Sigmoid colon (tissue), 6 donors: ENCODE measurements at regions not wholly inside any gene's neighbourhood (a gene's known extent, or its start where the extent isn't known, plus 50 kb on each side); places are given as distances from the start of the nearest gene placed in this dataset.

Experiments used
- DNase-seq: peaks from one replicate; pipeline ENCODE4 v3.0.0-alpha.2; 2019
- H3K27ac ChIP-seq, 4 donors: fragments of 200-600 bp; sonication (generic); one replicate each; pipeline ENCODE4 v1.5.1; 2016 to 2019; ENCODE audit warnings: mild to moderate bottlenecking in 1 of 4
- H3K27me3 ChIP-seq, 3 donors: fragments of 200-600 bp; sonication (generic); one replicate each; pipeline ENCODE4 v1.5.1; 2019; ENCODE audit warnings: mild to moderate bottlenecking in 1 of 3
- H3K36me3 ChIP-seq, 4 donors: fragments of 200-600 bp; sonication (generic); one replicate each; pipeline ENCODE4 v1.5.1; 2016 to 2019
- H3K4me1 ChIP-seq, 4 donors: fragments of 200-600 bp; sonication (generic); one replicate each; pipeline ENCODE4 v1.5.1; 2017 to 2019
- H3K4me3 ChIP-seq, 4 donors: fragments of 200-600 bp; sonication (generic); one replicate each; pipeline ENCODE4 v1.5.1; 2017 to 2019; ENCODE audit warnings: mild to moderate bottlenecking in 2 of 4, moderate library complexity in 1 of 4
- H3K9me3 ChIP-seq, 4 donors: fragments of 200-600 bp in 3 of 4; sonication (generic) in 3 of 4; one replicate each; pipeline versions ENCODE4 v1.5.1 to v1.6.1; 2013 to 2019
- CTCF ChIP-seq, 4 experiments: fragments of 450-650 bp in 3 of 4; fragments of 200-600 bp in 1 of 4; IDR thresholded peaks; one replicate each; pipeline ENCODE4 v1.5.1; 2016 to 2019; ENCODE audit warnings: antibody characterized with exemption in 4 of 4, mild to moderate bottlenecking in 3 of 4, moderate library complexity in 2 of 4
- EP300 ChIP-seq, 4 donors: sonication (generic); formaldehyde crosslinking; IDR thresholded peaks; one replicate each; pipeline ENCODE4 v1.6.1; 2017; ENCODE audit warnings: antibody characterized with exemption in 4 of 4
- POLR2A ChIP-seq, 2 donors: fragments of 450-650 bp; IDR thresholded peaks; one replicate each; pipeline ENCODE4 v1.6.1; 2016; ENCODE audit warnings: antibody characterized with exemption in 2 of 2, mild to moderate bottlenecking in 2 of 2, moderate library complexity in 2 of 2
- POLR2AphosphoS5 ChIP-seq, 4 donors: sonication (generic); formaldehyde crosslinking; IDR thresholded peaks; one replicate each; pipeline ENCODE4 v1.6.1; 2017; ENCODE audit warnings: antibody characterized with exemption in 4 of 4
- WGBS, 2 donors: extraction: QIAGEN DNeasy Blood & Tissue Kit; methylation state at CpG; one replicate each; pipeline ENCODE4 v1.1.7; 2013; 5-methylcytosine and 5-hydroxymethylcytosine counted together
- intact Hi-C: fragments of 100-400 bp; cut with DNase I; formaldehyde crosslinking; loops from one replicate; pipeline ENCODE4 v1.15.1; 2023
- donor health status: healthy with polysubstance abuse.
- donor health status: healthy.

- no peak for DNase-seq
- no peaks in the 10 kb centered on the region for H3K9me3 ChIP-seq
- no peaks in the 10 kb centered on the region for H3K4me1 ChIP-seq
- intact Hi-C loops: no loop called here
- H3K27me3 ChIP-seq: no peaks in the 10 kb centered on the region
- no peak overlapping the region for H3K4me3 ChIP-seq
- H3K36me3 ChIP-seq: no peaks in the 10 kb centered on the region
- no peak for TF ChIP-seq POLR2AphosphoS5 (IDR thresholded peaks at IDR 0.05)
- no peak for TF ChIP-seq CTCF (IDR thresholded peaks at IDR 0.05)
- TF ChIP-seq EP300 (IDR thresholded peaks at IDR 0.05): no peak
- TF ChIP-seq POLR2A (IDR thresholded peaks at IDR 0.05): no peak
- no peak overlapping the region for H3K27ac ChIP-seq
- 76 to 91% methylated on average over 3 of the region's 3 CpGs for WGBS, 2 donors
Observed at GRCh38 chr14:95787941-95788340, 74.0 kb upstream of the TCL1A start.

- Histone ChIP-seq H3K9me3 (no peaks in the 10 kb centered on the region), H3K36me3 (no peaks in the 10 kb centered on the region), H3K4me1 (no peaks in the 10 kb centered on the region), H3K4me3 (no peak overlapping the region), H3K27me3 (peaks cover 0 to 3% (median 0%) of the 10 kb centered on the region in 3 donors), H3K27ac (no peak overlapping the region)
- TF ChIP-seq POLR2AphosphoS5 (IDR thresholded peaks at IDR 0.05) (no peak), CTCF (IDR thresholded peaks at IDR 0.05) (no peak), POLR2A (IDR thresholded peaks at IDR 0.05) (no peak), EP300 (IDR thresholded peaks at IDR 0.05) (no peak)
- DNase-seq: no peak
- 70 to 77% methylated on average over 8 of the region's 8 CpGs for WGBS, 2 donors
- intact Hi-C loops: no loop called here
Observed at GRCh38 chr14:95786566-95786965, 72.6 kb upstream of the TCL1A start.

GRCh38 chr14:95784137-95784536 lies 70.2 kb upstream of the TCL1A start:
- Histone ChIP-seq H3K36me3 (no peaks in the 10 kb centered on the region), H3K27me3 (peaks cover 0 to 3% (median 0%) of the 10 kb centered on the region in 3 donors), H3K27ac (no peak overlapping the region), H3K4me1 (no peaks in the 10 kb centered on the region), H3K9me3 (no peaks in the 10 kb centered on the region), H3K4me3 (no peak overlapping the region)
- 2% methylated on average over 1 of the region's 1 CpG for WGBS, 2 donors
- intact Hi-C loops: no loop called here
- no peak for TF ChIP-seq CTCF (IDR thresholded peaks at IDR 0.05)
- TF ChIP-seq EP300 (IDR thresholded peaks at IDR 0.05): no peak
- no peak for TF ChIP-seq POLR2AphosphoS5 (IDR thresholded peaks at IDR 0.05)
- no peak for TF ChIP-seq POLR2A (IDR thresholded peaks at IDR 0.05)
- DNase-seq: no peak

GRCh38 chr14:95776798-95777534 lies 63.0 kb upstream of the TCL1A start:
- no peaks in the 10 kb centered on the region for H3K9me3 ChIP-seq
- TF ChIP-seq EP300 (IDR thresholded peaks at IDR 0.05): no peak
- TF ChIP-seq CTCF (IDR thresholded peaks at IDR 0.05): no peak
- TF ChIP-seq POLR2A (IDR thresholded peaks at IDR 0.05): no peak
- TF ChIP-seq POLR2AphosphoS5 (IDR thresholded peaks at IDR 0.05): no peak
- DNase-seq: no peak
- H3K27me3 ChIP-seq: no peaks in the 10 kb centered on the region
- H3K4me1 ChIP-seq: no peaks in the 10 kb centered on the region
- H3K27ac ChIP-seq: no peak overlapping the region
- H3K36me3 ChIP-seq: no peaks in the 10 kb centered on the region
- H3K4me3 ChIP-seq: no peak overlapping the region
- intact Hi-C loops: no loop called here
- 50 to 60% methylated on average over 7 of the region's 7 CpGs for WGBS, 2 donors
